GM12872 (cell line): ENCODE measurements at regions not wholly inside any gene's neighbourhood (a gene's known extent, or its start where the extent isn't known, plus 50 kb on each side); places are given as distances from the start of the nearest gene placed in this dataset.

Source experiments
- CTCF ChIP-seq: IDR thresholded peaks from 3 replicates; pipeline ENCODE4 v1.5.1; 2011; ENCODE audit warnings: low read depth, mild to moderate bottlenecking, low read length, moderate library complexity; ENCODE audit not compliant: insufficient read depth

GRCh38 chr3:55413236-55413635 is 73.9 kb downstream of the WNT5A start:
- no peak for TF ChIP-seq CTCF

- no peak for TF ChIP-seq CTCF
These were observed 74.6 kb downstream of the WNT5A start for GRCh38 chr3:55412545-55412944.

GRCh38 chr3:55409806-55410205 is 77.3 kb downstream of the WNT5A start:
- TF ChIP-seq CTCF, result no peak

- no peak for TF ChIP-seq CTCF
These were observed 78.8 kb downstream of the WNT5A start for GRCh38 chr3:55408193-55408826.

GRCh38 chr3:55407426-55407820 is 79.7 kb downstream of the WNT5A start:
- no peak for TF ChIP-seq CTCF

- no peak for TF ChIP-seq CTCF
These were observed 80.2 kb downstream of the WNT5A start for GRCh38 chr3:55406696-55407425.

GRCh38 chr3:55405436-55405835 is 81.7 kb downstream of the WNT5A start:
- TF ChIP-seq CTCF, result peak; percentile 35; the same call in 2 of the 3 replicates
